AG10803 (cell line): ENCODE measurements at regions not wholly inside any gene's neighbourhood (a gene's known extent, or its start where the extent isn't known, plus 50 kb on each side); places are given as distances from the start of the nearest gene placed in this dataset.

Experiments
- DNase-seq: peaks from one replicate; pipeline ENCODE4 v3.0.0; 2010; ENCODE audit warnings: low read depth
- H3K4me3 ChIP-seq: 2 replicates; pipeline ENCODE4 v1.5.1; 2011; ENCODE audit warnings: mild to moderate bottlenecking, low read length, control low read depth
- TF ChIP-seq, protein P1 (sequence below): conservative IDR thresholded peaks from 2 replicates; pipeline ENCODE4 v1.5.1; 2011; ENCODE audit warnings: mild to moderate bottlenecking, low read length, control low read depth, inconsistent platforms

DNA sequence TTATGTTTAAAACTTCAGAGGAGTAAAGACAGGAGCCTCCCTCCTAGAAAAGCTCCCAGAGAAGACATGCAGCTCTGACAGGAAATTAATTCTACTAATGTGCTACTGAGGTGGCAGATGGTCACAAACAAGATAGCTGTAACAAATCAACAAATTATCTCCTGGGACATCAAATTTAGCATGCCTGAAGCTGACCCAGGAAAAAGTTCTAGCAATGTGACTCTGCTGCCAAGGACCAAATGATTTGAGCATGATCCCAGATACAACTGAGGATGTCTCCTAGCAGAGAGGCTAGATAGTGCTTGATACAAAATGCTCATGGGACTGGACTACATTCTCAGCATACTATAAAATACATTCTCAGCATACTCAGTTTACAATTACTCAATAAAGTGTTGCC is 413.5 kb upstream of the SMC2 start:
- H3K4me3 ChIP-seq = no peak overlapping the region
- TF ChIP-seq, protein P1, sequence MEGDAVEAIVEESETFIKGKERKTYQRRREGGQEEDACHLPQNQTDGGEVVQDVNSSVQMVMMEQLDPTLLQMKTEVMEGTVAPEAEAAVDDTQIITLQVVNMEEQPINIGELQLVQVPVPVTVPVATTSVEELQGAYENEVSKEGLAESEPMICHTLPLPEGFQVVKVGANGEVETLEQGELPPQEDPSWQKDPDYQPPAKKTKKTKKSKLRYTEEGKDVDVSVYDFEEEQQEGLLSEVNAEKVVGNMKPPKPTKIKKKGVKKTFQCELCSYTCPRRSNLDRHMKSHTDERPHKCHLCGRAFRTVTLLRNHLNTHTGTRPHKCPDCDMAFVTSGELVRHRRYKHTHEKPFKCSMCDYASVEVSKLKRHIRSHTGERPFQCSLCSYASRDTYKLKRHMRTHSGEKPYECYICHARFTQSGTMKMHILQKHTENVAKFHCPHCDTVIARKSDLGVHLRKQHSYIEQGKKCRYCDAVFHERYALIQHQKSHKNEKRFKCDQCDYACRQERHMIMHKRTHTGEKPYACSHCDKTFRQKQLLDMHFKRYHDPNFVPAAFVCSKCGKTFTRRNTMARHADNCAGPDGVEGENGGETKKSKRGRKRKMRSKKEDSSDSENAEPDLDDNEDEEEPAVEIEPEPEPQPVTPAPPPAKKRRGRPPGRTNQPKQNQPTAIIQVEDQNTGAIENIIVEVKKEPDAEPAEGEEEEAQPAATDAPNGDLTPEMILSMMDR = no peak
- no peak for DNase-seq

DNA sequence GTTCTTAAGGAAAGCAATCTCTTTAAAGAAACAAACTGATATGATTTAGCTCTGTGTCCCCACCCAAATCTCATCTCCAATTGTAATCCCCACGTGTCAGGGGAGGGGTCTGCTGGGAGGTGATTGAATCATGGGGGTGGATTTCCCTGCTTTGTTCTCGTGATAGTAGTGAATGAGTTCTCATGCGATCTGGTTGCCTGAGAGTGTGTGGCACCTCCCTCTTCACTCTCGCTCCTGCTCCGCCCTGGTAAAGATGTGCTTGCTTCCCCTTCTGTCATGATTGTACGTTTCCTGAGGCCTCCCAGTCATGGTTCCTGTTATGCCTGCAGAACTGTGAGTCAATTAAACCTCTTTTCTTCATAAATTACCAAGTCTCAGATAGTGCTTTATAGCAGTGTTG is 412.7 kb upstream of the SMC2 start:
- no peak overlapping the region for H3K4me3 ChIP-seq
- no peak for DNase-seq
- TF ChIP-seq, protein P1 = no peak

DNA sequence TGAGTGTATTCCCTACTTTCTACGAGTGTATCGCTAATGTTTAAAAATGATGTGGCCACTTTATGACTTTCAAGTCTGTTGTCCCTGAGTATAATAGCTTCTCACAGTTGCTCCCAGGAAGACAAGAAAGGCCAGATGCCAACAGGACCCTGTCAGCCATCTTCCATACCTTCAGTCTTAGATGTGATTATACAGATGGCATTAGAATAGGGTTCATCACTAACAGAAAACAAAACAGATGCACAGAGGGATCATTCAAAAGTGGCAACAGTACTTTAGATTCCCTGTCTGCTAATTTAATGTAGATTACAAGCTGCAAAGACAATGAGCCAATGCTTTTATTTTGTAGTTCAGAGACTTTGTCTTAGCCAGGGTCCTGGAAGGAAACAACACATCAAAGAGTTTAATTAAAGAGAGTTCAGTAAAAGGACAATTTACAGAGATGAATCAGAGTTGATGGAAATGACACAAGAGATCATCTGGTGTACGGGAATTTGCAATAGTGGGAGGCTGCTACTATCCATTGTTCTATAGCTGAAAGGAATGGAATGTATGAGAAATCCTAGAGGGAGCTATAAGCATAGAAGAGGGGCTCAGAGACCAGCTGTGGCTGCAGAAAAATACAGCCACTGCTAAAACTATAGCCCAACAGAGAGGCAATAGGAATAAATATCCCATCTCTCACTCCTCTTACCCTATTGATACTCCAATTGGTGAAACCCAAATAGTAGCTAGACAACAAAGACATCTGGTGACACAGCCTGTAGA is 393.7 kb upstream of the SMC2 start:
- DNase-seq = no peak
- TF ChIP-seq, protein P1 = no peak
- no peak overlapping the region for H3K4me3 ChIP-seq

DNA sequence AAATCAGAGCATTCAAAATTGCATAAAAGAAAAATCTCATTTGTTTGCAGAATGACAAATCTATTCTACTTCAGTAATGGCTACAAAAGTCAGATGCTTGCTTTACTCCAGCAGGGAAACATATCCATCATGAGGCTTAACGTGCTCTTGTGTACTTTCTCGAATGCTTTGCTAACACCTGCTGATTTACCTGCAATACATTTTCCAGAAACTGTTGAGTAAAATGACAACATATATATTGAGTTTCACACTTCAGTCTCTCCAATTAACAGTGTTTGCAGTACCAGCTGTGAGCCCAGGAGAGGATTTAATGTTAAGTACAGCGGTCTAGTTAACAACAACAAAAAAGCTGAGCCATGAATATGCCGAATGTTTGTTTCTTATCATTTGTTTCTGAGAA is 391.5 kb upstream of the SMC2 start:
- H3K4me3 ChIP-seq = no peak overlapping the region
- DNase-seq = no peak
- TF ChIP-seq, protein P1 = no peak

DNA sequence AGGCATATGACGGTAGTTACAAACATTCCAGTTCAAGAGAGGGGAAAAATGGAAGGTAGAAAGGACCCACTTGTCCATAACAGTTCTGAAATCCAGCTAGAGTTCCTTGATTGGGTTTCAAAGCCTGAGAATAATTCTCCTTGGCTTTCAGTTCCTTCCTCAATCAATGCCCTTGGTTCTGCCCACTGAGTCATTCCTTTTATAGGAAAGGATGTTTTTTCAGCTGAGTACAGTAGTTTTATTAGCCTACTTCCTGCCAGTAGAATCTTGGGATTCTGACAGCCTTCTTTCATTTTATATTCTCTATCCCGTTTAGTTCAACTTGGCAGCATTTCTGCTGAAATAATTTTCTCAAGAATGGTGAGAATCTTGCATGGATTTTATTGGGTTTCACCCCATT is 386.9 kb upstream of the SMC2 start:
- TF ChIP-seq, protein P1 = no peak
- no peak for DNase-seq
- H3K4me3 ChIP-seq = no peak overlapping the region

DNA sequence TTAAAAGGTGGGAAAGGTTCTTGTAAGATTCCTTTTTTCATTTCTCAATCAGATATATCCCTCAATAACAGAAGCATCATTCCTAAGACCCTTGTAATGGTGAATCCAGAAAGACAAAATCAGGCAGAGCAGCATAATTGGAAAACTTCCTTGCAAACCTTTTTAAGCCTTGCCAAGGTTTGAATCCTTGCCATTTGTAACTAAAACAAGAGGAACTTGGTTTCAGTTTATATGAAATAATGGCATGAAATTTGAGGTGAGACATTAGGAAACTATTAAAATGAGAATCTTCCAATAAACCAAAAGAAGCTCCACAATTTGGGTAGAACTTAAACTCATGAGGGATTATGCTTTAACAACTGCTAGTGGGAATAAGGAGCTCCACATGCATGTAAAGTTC is 384.7 kb upstream of the SMC2 start:
- no peak for DNase-seq
- no peak overlapping the region for H3K4me3 ChIP-seq
- TF ChIP-seq, protein P1 = no peak

DNA sequence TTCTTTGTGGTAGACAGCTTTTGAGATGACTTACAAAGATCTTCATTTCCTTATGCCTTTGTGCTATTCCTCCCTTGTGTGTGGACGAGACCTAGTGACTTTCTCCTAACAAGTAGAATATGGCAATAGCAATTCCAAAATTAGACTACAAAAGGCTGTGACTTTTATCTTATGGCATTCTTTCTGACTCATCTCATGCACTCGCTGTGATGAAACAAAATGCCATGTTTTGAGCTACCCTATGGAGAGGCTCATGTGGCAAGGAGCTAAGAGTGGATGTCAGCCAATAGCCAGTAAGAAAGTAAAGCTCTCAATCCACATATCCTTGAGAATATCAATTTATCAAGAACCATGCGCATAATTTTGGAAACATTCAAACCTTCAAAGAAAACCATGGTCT is 380.5 kb upstream of the SMC2 start:
- no peak for DNase-seq
- TF ChIP-seq, protein P1 = no peak
- no peak overlapping the region for H3K4me3 ChIP-seq
